Skeletal muscle tissue (tissue), 3 donors: ENCODE measurements at regions not wholly inside any gene's neighbourhood (a gene's known extent, or its start where the extent isn't known, plus 50 kb on each side); places are given as distances from the start of the nearest gene placed in this dataset.
"Not testable (repeated sequence)": the region's sequence is repeated elsewhere in the genome, so short reads cannot be mapped to it uniquely, and the experiment has no call there.

Source experiments
- H3K27ac ChIP-seq: one replicate; pipeline ENCODE4 v1.7.0; 2013; ENCODE audit warnings: mild to moderate bottlenecking, low read depth, low read length, inconsistent platforms
- H3K27me3 ChIP-seq, 3 donors: one replicate each; pipeline ENCODE4 v1.7.0; 2013; ENCODE audit warnings: low read length in 3 of 3; ENCODE audit not compliant: control insufficient read depth in 3 of 3, insufficient read depth in 3 of 3
- H3K36me3 ChIP-seq, 3 donors: one replicate each; pipeline ENCODE4 v1.7.0; 2013; ENCODE audit warnings: low read length in 3 of 3; ENCODE audit not compliant: control insufficient read depth in 3 of 3, insufficient read depth in 3 of 3
- H3K4me1 ChIP-seq, 3 donors: one replicate each; pipeline ENCODE4 v1.7.0; 2013; ENCODE audit warnings: low read length in 3 of 3, mild to moderate bottlenecking in 3 of 3; ENCODE audit not compliant: control insufficient read depth in 3 of 3, insufficient read depth in 3 of 3
- H3K4me3 ChIP-seq, 3 donors: one replicate each; pipeline ENCODE4 v1.7.0; 2013; ENCODE audit warnings: low read length in 3 of 3
- H3K9ac ChIP-seq, 3 donors: one replicate each; pipeline ENCODE4 v1.7.0; 2013; ENCODE audit warnings: low read length in 3 of 3, mild to moderate bottlenecking in 3 of 3, moderate library complexity in 2 of 3, low read depth in 1 of 3
- H3K9me3 ChIP-seq, 3 donors: one replicate each; pipeline ENCODE4 v1.7.0; 2013; ENCODE audit warnings: low read length in 3 of 3; ENCODE audit not compliant: control insufficient read depth in 3 of 3
- donor health status: Osteomylitis.

DNA sequence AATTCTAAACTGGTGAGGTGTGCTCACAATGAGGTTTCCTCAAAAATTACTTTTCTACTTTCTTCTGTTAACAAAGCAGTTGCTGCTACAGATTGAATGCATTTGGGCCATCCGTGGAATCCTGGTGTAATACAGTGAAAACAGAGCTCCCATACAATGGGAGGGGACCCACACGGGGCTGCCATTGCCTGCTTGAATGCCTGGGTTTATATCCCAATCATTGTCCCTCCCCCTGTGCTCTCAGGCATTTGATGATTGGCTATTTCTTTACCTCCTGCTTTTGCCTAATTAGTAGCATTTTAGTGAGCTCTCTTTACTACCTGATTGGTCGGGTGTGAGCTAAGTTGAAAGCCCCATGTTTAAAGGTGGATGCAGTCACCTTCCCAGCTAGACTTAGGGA lies 52.9 kb upstream of the CSF1 start:
- H3K4me3 ChIP-seq, H3K9ac ChIP-seq, H3K4me1 ChIP-seq, H3K36me3 ChIP-seq, H3K27me3 ChIP-seq, H3K27ac ChIP-seq, H3K9me3 ChIP-seq: not testable (repeated sequence)

DNA sequence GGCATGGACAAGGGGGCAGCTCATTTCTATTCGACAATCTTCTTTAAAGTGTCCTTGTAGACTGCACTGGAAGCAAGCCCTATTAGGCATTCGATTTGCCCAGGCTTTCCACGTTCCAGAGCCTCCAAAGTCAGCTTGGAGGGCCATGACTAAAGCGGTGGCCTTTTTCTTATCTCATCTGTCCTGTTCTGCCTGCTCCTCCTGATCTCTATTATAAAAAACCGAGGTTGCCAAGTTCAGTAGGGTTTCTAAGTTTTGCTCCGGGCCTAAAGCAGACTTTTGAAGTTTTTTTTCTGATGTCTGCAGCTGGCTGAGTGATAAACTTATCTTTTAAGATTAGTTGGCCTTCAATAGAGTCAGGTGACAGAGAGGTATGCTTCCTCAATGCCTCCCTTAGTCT lies 54.7 kb upstream of the CSF1 start:
- not testable (repeated sequence) for H3K9me3 ChIP-seq, H3K4me3 ChIP-seq, H3K9ac ChIP-seq, H3K36me3 ChIP-seq, H3K4me1 ChIP-seq, H3K27me3 ChIP-seq, H3K27ac ChIP-seq

DNA sequence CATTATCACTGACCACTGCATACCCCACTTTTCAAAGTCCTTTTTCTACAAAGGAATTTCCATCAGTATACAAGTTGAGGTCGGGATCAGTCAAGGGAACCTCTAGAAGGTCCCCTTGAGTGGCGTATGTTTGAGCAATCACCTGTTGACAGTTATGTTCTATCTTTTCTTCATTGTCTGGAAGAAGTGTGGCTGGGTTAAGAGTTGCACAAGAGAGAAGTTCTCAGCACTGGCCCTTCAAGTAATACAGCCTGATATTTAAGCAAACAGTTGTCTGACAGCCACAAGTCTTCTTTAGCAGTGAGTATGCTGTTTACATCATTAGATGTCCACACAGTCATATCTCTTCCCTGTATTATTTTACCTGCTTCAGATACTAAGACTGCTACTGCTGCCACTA lies 56.7 kb upstream of the CSF1 start:
- not testable (repeated sequence) for H3K9ac ChIP-seq, H3K9me3 ChIP-seq, H3K36me3 ChIP-seq, H3K27me3 ChIP-seq, H3K27ac ChIP-seq, H3K4me1 ChIP-seq, H3K4me3 ChIP-seq

- H3K9me3 ChIP-seq, H3K4me1 ChIP-seq, H3K27me3 ChIP-seq, H3K9ac ChIP-seq, H3K4me3 ChIP-seq, H3K36me3 ChIP-seq, H3K27ac ChIP-seq: not testable (repeated sequence)
Observed at GRCh38 chr1:109852221-109853015, 58.2 kb upstream of the CSF1 start.

DNA sequence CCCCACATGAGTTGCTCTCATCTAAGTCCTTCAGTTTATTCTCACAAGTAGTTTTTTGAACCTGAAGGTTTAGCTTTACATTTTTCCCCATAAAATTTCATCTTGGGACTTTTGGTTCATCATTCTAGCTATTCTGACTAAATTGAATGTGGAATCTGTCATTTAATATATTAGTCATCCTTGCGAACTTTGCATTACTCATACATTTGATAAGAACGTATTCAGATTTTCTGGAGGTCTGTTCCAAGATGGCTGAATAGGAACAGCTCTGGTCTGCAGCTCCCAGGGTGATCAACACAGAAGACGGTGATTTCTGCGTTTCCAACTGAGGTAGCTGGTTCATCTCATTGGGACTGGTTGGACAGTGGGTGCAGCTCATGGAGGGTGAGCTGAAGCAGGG lies 59.8 kb upstream of the CSF1 start:
- Histone ChIP-seq H3K4me1 (peaks cover 0 to 2% (median 0%) of the 10 kb centered on the region in 3 donors), H3K9me3 (no peaks in the 10 kb centered on the region), H3K27me3 (no peaks in the 10 kb centered on the region), H3K36me3 (no peaks in the 10 kb centered on the region), H3K9ac (no peak overlapping the region), H3K27ac (no peak overlapping the region), H3K4me3 (no peak overlapping the region)

DNA sequence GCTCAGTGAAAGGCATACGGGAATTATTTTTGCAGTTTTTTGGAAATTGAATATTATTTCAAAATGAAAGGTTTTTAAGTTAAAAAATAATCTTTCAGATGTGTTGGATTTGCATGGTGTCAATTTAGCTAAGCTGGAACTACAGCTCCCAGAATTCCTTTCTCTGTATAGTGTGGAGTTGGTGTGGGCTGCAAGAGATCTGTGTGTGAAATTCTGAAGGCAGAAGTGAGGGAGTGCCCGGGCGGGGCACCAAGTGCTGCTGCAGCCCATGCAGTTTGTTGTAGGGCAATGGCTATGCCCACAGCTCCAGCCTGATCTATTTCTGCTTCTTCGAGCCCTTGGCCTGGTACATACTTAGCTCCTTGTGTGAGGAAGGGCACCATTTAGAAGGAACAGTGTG lies 60.5 kb upstream of the CSF1 start:
- Histone ChIP-seq H3K9me3 (no peaks in the 10 kb centered on the region), H3K4me3 (no peak overlapping the region), H3K4me1 (peaks cover 0 to 2% (median 0%) of the 10 kb centered on the region in 3 donors)

DNA sequence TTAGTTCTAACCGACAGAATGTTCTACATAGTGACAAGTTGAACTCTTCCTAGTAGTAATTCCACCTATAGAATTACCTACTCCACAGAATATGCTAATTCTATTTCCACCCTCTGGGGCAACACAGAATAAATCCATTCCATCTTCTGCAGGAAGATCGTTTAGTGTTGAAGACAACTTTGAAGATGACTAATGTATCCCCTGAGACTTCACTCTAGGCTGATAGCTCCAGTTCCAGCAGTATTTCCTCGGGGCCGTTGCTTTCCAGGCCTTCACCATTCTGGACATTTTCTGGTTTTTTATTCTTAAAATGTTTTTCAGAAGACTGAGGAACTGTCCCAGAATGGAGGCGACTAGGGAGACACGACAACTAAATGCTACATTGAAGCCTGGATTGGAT lies 61.0 kb upstream of the CSF1 start:
- H3K27ac ChIP-seq, result no peak overlapping the region
- no peaks in the 10 kb centered on the region for H3K36me3 ChIP-seq
- H3K9me3 ChIP-seq, result no peaks in the 10 kb centered on the region
- peaks cover 0 to 2% (median 0%) of the 10 kb centered on the region in 3 donors for H3K4me1 ChIP-seq
- no peak overlapping the region for H3K4me3 ChIP-seq
- no peak overlapping the region for H3K9ac ChIP-seq
- H3K27me3 ChIP-seq, result no peaks in the 10 kb centered on the region

More for the DNA sequence above, 60.5 kb upstream of the CSF1 start:
- Histone ChIP-seq H3K27ac (no peak overlapping the region), H3K36me3 (no peaks in the 10 kb centered on the region), H3K27me3 (no peaks in the 10 kb centered on the region), H3K9ac (no peak overlapping the region)

- no peak overlapping the region for H3K4me3 ChIP-seq
- peaks cover 0 to 2% (median 0%) of the 10 kb centered on the region in 3 donors for H3K4me1 ChIP-seq
Observed at GRCh38 chr1:109847251-109847650, 63.4 kb upstream of the CSF1 start.

DNA sequence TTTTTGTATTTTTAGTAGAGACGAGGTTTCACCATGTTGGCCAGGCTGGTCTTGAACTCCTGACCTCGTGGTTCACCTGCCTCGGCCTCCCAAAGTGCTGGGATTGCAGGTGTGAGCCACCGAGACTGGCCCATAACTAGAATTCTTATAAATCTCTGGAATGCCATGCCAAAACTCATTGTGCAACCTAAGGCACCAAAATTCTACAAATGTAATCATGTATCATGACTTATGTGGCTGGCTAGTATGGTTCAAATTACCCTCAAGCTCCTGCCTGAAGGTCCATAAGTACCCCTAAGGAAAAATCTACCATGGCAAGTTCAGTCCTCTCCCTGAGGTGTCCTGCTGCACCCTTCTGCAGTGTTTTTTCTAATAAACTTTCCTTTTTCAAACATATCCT lies 63.8 kb upstream of the CSF1 start:
- no peak overlapping the region for H3K27ac ChIP-seq
- H3K4me1 ChIP-seq, result no peaks in the 10 kb centered on the region
- no peaks in the 10 kb centered on the region for H3K36me3 ChIP-seq
- H3K9ac ChIP-seq, result no peak overlapping the region
- no peaks in the 10 kb centered on the region for H3K27me3 ChIP-seq
- H3K4me3 ChIP-seq, result no peak overlapping the region
- H3K9me3 ChIP-seq, result no peaks in the 10 kb centered on the region

More at GRCh38 chr1:109847251-109847650, 63.4 kb upstream of the CSF1 start:
- Histone ChIP-seq H3K9ac (no peak overlapping the region), H3K27ac (no peak overlapping the region), H3K9me3 (no peaks in the 10 kb centered on the region), H3K36me3 (no peaks in the 10 kb centered on the region), H3K27me3 (no peaks in the 10 kb centered on the region)

- no peaks in the 10 kb centered on the region for H3K36me3 ChIP-seq
- no peaks in the 10 kb centered on the region for H3K9me3 ChIP-seq
- H3K9ac ChIP-seq, result no peak overlapping the region
- no peak overlapping the region for H3K4me3 ChIP-seq
- H3K27me3 ChIP-seq, result no peaks in the 10 kb centered on the region
- no peak overlapping the region for H3K27ac ChIP-seq
- H3K4me1 ChIP-seq, result no peaks in the 10 kb centered on the region
Observed at GRCh38 chr1:109846162-109846561, 64.5 kb upstream of the CSF1 start.
